ENCODE measurements at regions not wholly inside any gene's neighbourhood (a gene's known extent, or its start where the extent isn't known, plus 50 kb on each side); places are given as distances from the start of the nearest gene placed in this dataset.

GRCh38 chr6:33967966-33968724 lies 164.3 kb upstream of the MLN start:
- TF ChIP-seq NFE2L2 (conservative IDR thresholded peaks at IDR 0.05; ENCODE audit: low read length) (no peak), CTCF (IDR thresholded peaks at IDR 0.05) (0 out of 3 replicates have a peak, but pooled peaks have one; percentile 8), TFCP2L1 (CRISPR knock-in tag; IDR thresholded peaks at IDR 0.05) (no peak), RAD21 (conservative IDR thresholded peaks at IDR 0.05 in 1 of 2, IDR thresholded peaks at IDR 0.05 in 1 of 2) (peak in 1 of 2 experiments; percentile 47; a peak in 2 of 5 replicates), EP300 (IDR thresholded peaks at IDR 0.05) (no peak), SMC3 (IDR thresholded peaks at IDR 0.05) (no peak), MAZ (IDR thresholded peaks at IDR 0.05; ENCODE audit: borderline replicate concordance, low read depth, low read length) (no peak), HOXB13 (CRISPR knock-in tag; IDR thresholded peaks at IDR 0.05; ENCODE audit: low read depth) (no peak), JUN (IDR thresholded peaks at IDR 0.05) (no peak)

Data from A549 (cell line).